Epithelial cell of esophagus (primary cell): ENCODE measurements at regions not wholly inside any gene's neighbourhood (a gene's known extent, or its start where the extent isn't known, plus 50 kb on each side); places are given as distances from the start of the nearest gene placed in this dataset.
"Not testable (repeated sequence)": the region's sequence is repeated elsewhere in the genome, so short reads cannot be mapped to it uniquely, and the experiment has no call there.

Source experiments
- DNase-seq: peaks from one replicate; pipeline ENCODE4 v3.0.0; 2010; ENCODE audit warnings: low read depth
- H3K4me3 ChIP-seq: 2 replicates; pipeline ENCODE4 v1.5.1; 2011; ENCODE audit warnings: mild to moderate bottlenecking, low read length, control low read depth
- CTCF ChIP-seq: IDR thresholded peaks from 2 replicates; pipeline ENCODE4 v1.5.1; 2011; ENCODE audit warnings: low read depth, mild to moderate bottlenecking, low read length, control low read depth, inconsistent platforms; ENCODE audit not compliant: insufficient read depth; ENCODE audit errors: missing control alignments

- DNase-seq, result no peak
- TF ChIP-seq CTCF, result no peak
These were observed 105.0 kb upstream of the PRSS3 start for GRCh38 chr9:33690143-33690933.

GRCh38 chr9:33695299-33695698, 100.1 kb upstream of the PRSS3 start:
- H3K4me3 ChIP-seq, result no peak overlapping the region
- DNase-seq, result no peak
- TF ChIP-seq CTCF, result no peak

More at GRCh38 chr9:33690143-33690933, 105.0 kb upstream of the PRSS3 start:
- H3K4me3 ChIP-seq, result no peak overlapping the region

GRCh38 chr9:33695856-33696255, 99.5 kb upstream of the PRSS3 start:
- TF ChIP-seq CTCF, result no peak
- no peak overlapping the region for H3K4me3 ChIP-seq
- no peak for DNase-seq

GRCh38 chr9:33697171-33697570, 98.2 kb upstream of the PRSS3 start:
- DNase-seq, result peak; percentile 68
- no peak overlapping the region for H3K4me3 ChIP-seq
- no peak for TF ChIP-seq CTCF

- no peak overlapping the region for H3K4me3 ChIP-seq
- TF ChIP-seq CTCF, result no peak
- DNase-seq, result no peak
These were observed 97.1 kb upstream of the PRSS3 start for GRCh38 chr9:33698267-33698666.

- not testable (repeated sequence) for DNase-seq, H3K4me3 ChIP-seq
These were observed 94.4 kb upstream of the PRSS3 start for GRCh38 chr9:33700940-33701339.

- no peak overlapping the region for H3K4me3 ChIP-seq
- DNase-seq, result no peak
- no peak for TF ChIP-seq CTCF
These were observed 91.8 kb upstream of the PRSS3 start for GRCh38 chr9:33703430-33704102.

- DNase-seq, result not testable (repeated sequence)
These were observed 89.9 kb upstream of the PRSS3 start for GRCh38 chr9:33705440-33705839.

More at GRCh38 chr9:33705440-33705839, 89.9 kb upstream of the PRSS3 start:
- not testable (repeated sequence) for H3K4me3 ChIP-seq
